ENCODE measurements at regions not wholly inside any gene's neighbourhood (a gene's known extent, or its start where the extent isn't known, plus 50 kb on each side); places are given as distances from the start of the nearest gene placed in this dataset.

GRCh38 chr2:18830962-18831361, 241.6 kb upstream of the NT5C1B start:
- TF ChIP-seq CTCF (IDR thresholded peaks at IDR 0.05) (no peak), POLR2A (IDR thresholded peaks at IDR 0.05) (no peak)

All from heart left ventricle (tissue), 13 donors.